ENCODE measurements at regions not wholly inside any gene's neighbourhood (a gene's known extent, or its start where the extent isn't known, plus 50 kb on each side); places are given as distances from the start of the nearest gene placed in this dataset.

DNA sequence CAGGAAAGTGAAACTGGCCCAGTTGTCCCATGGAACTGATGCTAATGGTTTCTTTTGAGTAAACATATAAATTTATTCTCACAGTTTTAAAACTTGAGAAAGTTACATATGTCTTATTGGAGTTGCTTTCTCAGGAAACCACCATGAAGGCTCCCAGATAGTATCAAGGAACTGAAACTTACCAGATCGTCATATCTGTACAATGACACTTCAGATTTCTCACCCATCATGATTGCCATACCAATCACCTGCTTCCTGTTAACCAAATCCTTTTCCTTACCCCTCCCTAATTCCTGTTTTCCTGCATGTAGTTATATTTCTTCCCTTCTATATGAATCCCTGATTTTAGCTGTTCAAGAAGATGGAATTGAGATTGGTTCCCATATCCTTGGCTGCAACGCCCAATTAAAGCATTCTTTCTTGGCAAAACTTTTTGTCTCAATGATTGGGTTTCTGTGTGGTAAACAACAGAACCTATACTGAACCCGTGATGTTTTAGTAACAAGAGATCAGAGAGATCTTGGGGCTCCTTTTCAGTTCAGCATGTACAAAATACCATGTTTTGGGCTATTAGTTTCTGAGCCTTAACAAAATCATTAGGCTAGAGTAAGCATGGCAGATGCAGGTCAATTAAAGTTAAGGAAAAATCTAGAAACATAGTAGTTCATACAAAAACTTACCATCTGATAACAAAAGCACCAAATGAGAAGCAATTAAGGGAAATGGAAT is 781.3 kb upstream of the MIR17HG start:
- TF ChIP-seq, protein P1, sequence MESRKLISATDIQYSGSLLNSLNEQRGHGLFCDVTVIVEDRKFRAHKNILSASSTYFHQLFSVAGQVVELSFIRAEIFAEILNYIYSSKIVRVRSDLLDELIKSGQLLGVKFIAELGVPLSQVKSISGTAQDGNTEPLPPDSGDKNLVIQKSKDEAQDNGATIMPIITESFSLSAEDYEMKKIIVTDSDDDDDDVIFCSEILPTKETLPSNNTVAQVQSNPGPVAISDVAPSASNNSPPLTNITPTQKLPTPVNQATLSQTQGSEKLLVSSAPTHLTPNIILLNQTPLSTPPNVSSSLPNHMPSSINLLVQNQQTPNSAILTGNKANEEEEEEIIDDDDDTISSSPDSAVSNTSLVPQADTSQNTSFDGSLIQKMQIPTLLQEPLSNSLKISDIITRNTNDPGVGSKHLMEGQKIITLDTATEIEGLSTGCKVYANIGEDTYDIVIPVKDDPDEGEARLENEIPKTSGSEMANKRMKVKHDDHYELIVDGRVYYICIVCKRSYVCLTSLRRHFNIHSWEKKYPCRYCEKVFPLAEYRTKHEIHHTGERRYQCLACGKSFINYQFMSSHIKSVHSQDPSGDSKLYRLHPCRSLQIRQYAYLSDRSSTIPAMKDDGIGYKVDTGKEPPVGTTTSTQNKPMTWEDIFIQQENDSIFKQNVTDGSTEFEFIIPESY (IDR thresholded peaks at IDR 0.05): no peak
- TF ChIP-seq, protein P2, sequence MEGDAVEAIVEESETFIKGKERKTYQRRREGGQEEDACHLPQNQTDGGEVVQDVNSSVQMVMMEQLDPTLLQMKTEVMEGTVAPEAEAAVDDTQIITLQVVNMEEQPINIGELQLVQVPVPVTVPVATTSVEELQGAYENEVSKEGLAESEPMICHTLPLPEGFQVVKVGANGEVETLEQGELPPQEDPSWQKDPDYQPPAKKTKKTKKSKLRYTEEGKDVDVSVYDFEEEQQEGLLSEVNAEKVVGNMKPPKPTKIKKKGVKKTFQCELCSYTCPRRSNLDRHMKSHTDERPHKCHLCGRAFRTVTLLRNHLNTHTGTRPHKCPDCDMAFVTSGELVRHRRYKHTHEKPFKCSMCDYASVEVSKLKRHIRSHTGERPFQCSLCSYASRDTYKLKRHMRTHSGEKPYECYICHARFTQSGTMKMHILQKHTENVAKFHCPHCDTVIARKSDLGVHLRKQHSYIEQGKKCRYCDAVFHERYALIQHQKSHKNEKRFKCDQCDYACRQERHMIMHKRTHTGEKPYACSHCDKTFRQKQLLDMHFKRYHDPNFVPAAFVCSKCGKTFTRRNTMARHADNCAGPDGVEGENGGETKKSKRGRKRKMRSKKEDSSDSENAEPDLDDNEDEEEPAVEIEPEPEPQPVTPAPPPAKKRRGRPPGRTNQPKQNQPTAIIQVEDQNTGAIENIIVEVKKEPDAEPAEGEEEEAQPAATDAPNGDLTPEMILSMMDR (IDR thresholded peaks at IDR 0.05; ENCODE audit: low read depth, low read length, missing input control): no peak
- TF ChIP-seq, protein P3, sequence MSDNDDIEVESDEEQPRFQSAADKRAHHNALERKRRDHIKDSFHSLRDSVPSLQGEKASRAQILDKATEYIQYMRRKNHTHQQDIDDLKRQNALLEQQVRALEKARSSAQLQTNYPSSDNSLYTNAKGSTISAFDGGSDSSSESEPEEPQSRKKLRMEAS (IDR thresholded peaks at IDR 0.05): no peak
- no peak for TF ChIP-seq RAD21 (IDR thresholded peaks at IDR 0.05)
- no peak for TF ChIP-seq EGR1 (IDR thresholded peaks at IDR 0.05; ENCODE audit: low read depth in 2 of 2)
- no peak for TF ChIP-seq RXRA (IDR thresholded peaks at IDR 0.05)
- no peak for TF ChIP-seq NR2F2 (IDR thresholded peaks at IDR 0.05)
- no peak for TF ChIP-seq FOXA2 (IDR thresholded peaks at IDR 0.05)
- no peak for TF ChIP-seq JUND (IDR thresholded peaks at IDR 0.05)
- TF ChIP-seq, protein P4, sequence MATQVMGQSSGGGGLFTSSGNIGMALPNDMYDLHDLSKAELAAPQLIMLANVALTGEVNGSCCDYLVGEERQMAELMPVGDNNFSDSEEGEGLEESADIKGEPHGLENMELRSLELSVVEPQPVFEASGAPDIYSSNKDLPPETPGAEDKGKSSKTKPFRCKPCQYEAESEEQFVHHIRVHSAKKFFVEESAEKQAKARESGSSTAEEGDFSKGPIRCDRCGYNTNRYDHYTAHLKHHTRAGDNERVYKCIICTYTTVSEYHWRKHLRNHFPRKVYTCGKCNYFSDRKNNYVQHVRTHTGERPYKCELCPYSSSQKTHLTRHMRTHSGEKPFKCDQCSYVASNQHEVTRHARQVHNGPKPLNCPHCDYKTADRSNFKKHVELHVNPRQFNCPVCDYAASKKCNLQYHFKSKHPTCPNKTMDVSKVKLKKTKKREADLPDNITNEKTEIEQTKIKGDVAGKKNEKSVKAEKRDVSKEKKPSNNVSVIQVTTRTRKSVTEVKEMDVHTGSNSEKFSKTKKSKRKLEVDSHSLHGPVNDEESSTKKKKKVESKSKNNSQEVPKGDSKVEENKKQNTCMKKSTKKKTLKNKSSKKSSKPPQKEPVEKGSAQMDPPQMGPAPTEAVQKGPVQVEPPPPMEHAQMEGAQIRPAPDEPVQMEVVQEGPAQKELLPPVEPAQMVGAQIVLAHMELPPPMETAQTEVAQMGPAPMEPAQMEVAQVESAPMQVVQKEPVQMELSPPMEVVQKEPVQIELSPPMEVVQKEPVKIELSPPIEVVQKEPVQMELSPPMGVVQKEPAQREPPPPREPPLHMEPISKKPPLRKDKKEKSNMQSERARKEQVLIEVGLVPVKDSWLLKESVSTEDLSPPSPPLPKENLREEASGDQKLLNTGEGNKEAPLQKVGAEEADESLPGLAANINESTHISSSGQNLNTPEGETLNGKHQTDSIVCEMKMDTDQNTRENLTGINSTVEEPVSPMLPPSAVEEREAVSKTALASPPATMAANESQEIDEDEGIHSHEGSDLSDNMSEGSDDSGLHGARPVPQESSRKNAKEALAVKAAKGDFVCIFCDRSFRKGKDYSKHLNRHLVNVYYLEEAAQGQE (IDR thresholded peaks at IDR 0.05): no peak
- TF ChIP-seq SP1 (IDR thresholded peaks at IDR 0.05): no peak
- no peak for DNase-seq (ENCODE audit: low spot score)
- Histone ChIP-seq H3K27me3 (ENCODE audit: control insufficient read depth in 4 of 4, insufficient read depth in 4 of 4, low read length in 3 of 4) (no peaks in the 10 kb centered on the region), H3K36me3 (ENCODE audit: control insufficient read depth in 4 of 4, insufficient read depth in 3 of 4, low read depth in 1 of 4, low read length in 3 of 4) (no peaks in the 10 kb centered on the region), H3K9ac (ENCODE audit: low read depth in 1 of 2, low read length in 2 of 2) (no peak overlapping the region), H3K4me1 (ENCODE audit: control insufficient read depth in 4 of 4, insufficient read depth in 4 of 4, low read length in 3 of 4) (no peaks in the 10 kb centered on the region), H3K4me3 (ENCODE audit: low read depth in 1 of 3, low read length in 3 of 3) (no peak overlapping the region), H3K9me3 (ENCODE audit: control insufficient read depth in 4 of 4, low read length in 3 of 4) (no peaks in the 10 kb centered on the region), H3K27ac (ENCODE audit: low read depth in 1 of 2, low read length in 2 of 2) (no peak overlapping the region)
- 80% methylated on average over 3 of the region's 3 CpGs for WGBS

DNA sequence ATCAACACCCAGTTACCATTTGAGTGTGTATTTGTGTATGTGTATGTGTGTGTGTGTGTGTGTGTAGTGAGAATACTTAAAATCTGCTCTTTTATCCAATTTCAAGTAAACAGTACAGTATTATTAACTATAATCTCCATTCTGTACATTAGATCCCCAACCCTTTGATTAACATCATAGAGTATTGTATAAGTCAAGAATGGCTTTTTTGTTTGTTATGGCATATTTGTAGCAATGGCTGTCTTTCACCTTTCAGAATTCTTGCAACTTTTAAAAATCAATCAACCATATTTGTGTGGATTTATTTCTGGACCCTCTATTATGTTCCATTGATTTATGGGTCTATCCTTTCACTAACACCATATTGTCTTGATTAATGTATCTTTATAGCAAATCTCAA is 779.3 kb upstream of the MIR17HG start:
- Histone ChIP-seq H3K36me3 (ENCODE audit: control insufficient read depth in 4 of 4, insufficient read depth in 3 of 4, low read depth in 1 of 4, low read length in 3 of 4) (no peaks in the 10 kb centered on the region), H3K9me3 (ENCODE audit: control insufficient read depth in 4 of 4, low read length in 3 of 4) (no peaks in the 10 kb centered on the region), H3K9ac (ENCODE audit: low read depth in 1 of 2, low read length in 2 of 2) (no peak overlapping the region), H3K4me3 (ENCODE audit: low read depth in 1 of 3, low read length in 3 of 3) (no peak overlapping the region), H3K4me1 (ENCODE audit: control insufficient read depth in 4 of 4, insufficient read depth in 4 of 4, low read length in 3 of 4) (no peaks in the 10 kb centered on the region), H3K27me3 (ENCODE audit: control insufficient read depth in 4 of 4, insufficient read depth in 4 of 4, low read length in 3 of 4) (no peaks in the 10 kb centered on the region), H3K27ac (ENCODE audit: low read depth in 1 of 2, low read length in 2 of 2) (no peak overlapping the region)
- DNase-seq (ENCODE audit: low spot score): no peak
- TF ChIP-seq, protein P1 (IDR thresholded peaks at IDR 0.05): no peak
- TF ChIP-seq, protein P4 (IDR thresholded peaks at IDR 0.05): no peak
- TF ChIP-seq, protein P2 (IDR thresholded peaks at IDR 0.05; ENCODE audit: low read depth, low read length, missing input control): no peak
- TF ChIP-seq HNF4A (conservative IDR thresholded peaks at IDR 0.05): no peak
- TF ChIP-seq TAF1 (conservative IDR thresholded peaks at IDR 0.05): no peak
- TF ChIP-seq FOXA1 (IDR thresholded peaks at IDR 0.05): no peak
- no peak for TF ChIP-seq EGR1 (IDR thresholded peaks at IDR 0.05; ENCODE audit: low read depth in 2 of 2)
- no peak for TF ChIP-seq HNF4G (IDR thresholded peaks at IDR 0.05)
- no peak for TF ChIP-seq RAD21 (IDR thresholded peaks at IDR 0.05)
- TF ChIP-seq JUND (IDR thresholded peaks at IDR 0.05): no peak
- TF ChIP-seq SP1 (IDR thresholded peaks at IDR 0.05): no peak

Measured in liver (tissue), 8 donors.